HCT116 (cell line): ENCODE measurements at regions not wholly inside any gene's neighbourhood (a gene's known extent, or its start where the extent isn't known, plus 50 kb on each side); places are given as distances from the start of the nearest gene placed in this dataset.

Experiments
- ATAC-seq: fragments of 200-7000 bp; cut with Tn5 transposase; 2 replicates; pipeline ENCODE4 v1.9.1; 2020; ENCODE audit warnings: mild to moderate bottlenecking, moderate library complexity
- BruUV-seq: library from RNA; stranded (reverse); fragments of 400-500 nt; replicated peaks from 2 replicates; lab custom pipeline; 2021; lab: Mats Ljungman, UMichigan
- CTCF ChIA-PET: fragments of 300-600 bp; sonication (Branson Sonifier 250); formaldehyde crosslinking; loops from one replicate; lab custom pipeline; 2021; ENCODE audit warnings: antibody characterized with exemption; lab: Charles Lee
- POLR2A ChIA-PET: fragments of 300-600, 350-600 bp; sonication (Branson Sonifier 250); formaldehyde crosslinking; loops from one replicate; lab custom pipeline; 2021; ENCODE audit warnings: antibody characterized with exemption; lab: Charles Lee
- RAD21 ChIA-PET, 2 experiments: fragments of 300-600 bp; sonication (Branson Sonifier 250); formaldehyde crosslinking; loops; one replicate each; lab custom pipeline; 2023; ENCODE audit warnings: low total read pairs in 2 of 2; ENCODE audit not compliant: uncharacterized antibody in 2 of 2, unreplicated experiment in 2 of 2, low non-redundant PET in 1 of 2; lab: Charles Lee
- DNase-seq: peaks from one replicate; pipeline ENCODE4 v3.0.0-alpha.2; 2010; ENCODE audit warnings: low read depth, low spot score
- H2AFZ ChIP-seq: fragments of 200-600 bp; shearing (Covaris generic), sonication (generic); 2 replicates; pipeline ENCODE4 v1.6.1; 2017; ENCODE audit warnings: low read depth, mixed run types, mixed read lengths, antibody characterized with exemption, low read length; ENCODE audit not compliant: poor library complexity, severe bottlenecking
- H3K27ac ChIP-seq: 2 replicates; pipeline ENCODE4 v1.5.1; 2012; ENCODE audit warnings: low read depth, low read length
- H3K27me3 ChIP-seq: fragments of 200-600 bp; sonication (generic); 2 replicates; pipeline ENCODE4 v1.6.1; 2016; ENCODE audit warnings: mixed run types, low read length, mixed read lengths; ENCODE audit not compliant: insufficient read depth
- H3K36me3 ChIP-seq, 2 experiments: fragments of 200-500 bp in 1 of 2; fragments of 200-600 bp in 1 of 2; sonication (Bioruptor generic) in 1 of 2; sonication (generic) in 1 of 2; 2 replicates each; pipeline versions ENCODE4 v1.5.1 to v1.6.1; 2014 to 2016; ENCODE audit warnings: low read length in 2 of 2, inconsistent platforms in 1 of 2, mixed read lengths in 1 of 2, mixed run types in 1 of 2; ENCODE audit not compliant: insufficient read depth in 2 of 2, control insufficient read depth in 1 of 2
- H3K4me1 ChIP-seq, 2 experiments: fragments of 200-600 bp in 1 of 2; sonication (generic) in 1 of 2; 2 replicates each; pipeline versions ENCODE4 v1.5.1 to v1.6.1; 2012 to 2017; ENCODE audit warnings: low read length in 2 of 2, inconsistent platforms in 1 of 2, mild to moderate bottlenecking in 1 of 2, mixed read lengths in 1 of 2, mixed run types in 1 of 2, moderate library complexity in 1 of 2; ENCODE audit not compliant: insufficient read depth in 2 of 2, control insufficient read depth in 1 of 2
- H3K4me2 ChIP-seq: fragments of 200-600 bp; sonication (generic); 2 replicates; pipeline ENCODE4 v1.6.1; 2017; ENCODE audit warnings: mixed run types, low read length, mixed read lengths
- H3K4me3 ChIP-seq, 2 experiments: fragments of 200-600 bp in 1 of 2; sonication (generic) in 1 of 2; replicated peaks in 1 of 2; 2 replicates each; pipeline ENCODE4 v1.5.1; 2011 to 2016; ENCODE audit warnings: low read length in 2 of 2, control low read depth in 1 of 2, low read depth in 1 of 2, mild to moderate bottlenecking in 1 of 2, mixed read lengths in 1 of 2, mixed run types in 1 of 2
- H3K79me2 ChIP-seq: fragments of 200-600 bp; sonication (generic); 2 replicates; pipeline ENCODE4 v1.6.1; 2017; ENCODE audit warnings: mild to moderate bottlenecking, mixed run types, low read length, moderate library complexity, mixed read lengths; ENCODE audit not compliant: insufficient read depth
- H3K9ac ChIP-seq: fragments of 200-600 bp; sonication (generic); 2 replicates; pipeline ENCODE4 v1.6.1; 2016; ENCODE audit warnings: low read length, mixed read lengths
- H3K9me2 ChIP-seq: fragments of 200-600 bp; sonication (generic), shearing (Covaris generic); 2 replicates; pipeline ENCODE4 v1.6.1; 2017; ENCODE audit warnings: mixed run types, mild to moderate bottlenecking, moderate library complexity; ENCODE audit not compliant: insufficient read depth
- H3K9me3 ChIP-seq, 2 experiments: fragments of 200-500 bp in 1 of 2; fragments of 200-600 bp in 1 of 2; sonication (Bioruptor generic) in 1 of 2; sonication (generic) in 1 of 2; 2 replicates each; pipeline ENCODE4 v1.6.1; 2014 to 2017; ENCODE audit warnings: low read length in 2 of 2, mixed read lengths in 2 of 2, inconsistent platforms in 1 of 2, low read depth in 1 of 2, mild to moderate bottlenecking in 1 of 2, mixed run types in 1 of 2, moderate library complexity in 1 of 2; ENCODE audit not compliant: control insufficient read depth in 1 of 2, insufficient read depth in 1 of 2
- H4K20me1 ChIP-seq: fragments of 200-600 bp; sonication (generic), shearing (Covaris generic); 2 replicates; pipeline ENCODE4 v1.6.1; 2017; ENCODE audit warnings: mixed run types, mild to moderate bottlenecking, moderate library complexity; ENCODE audit not compliant: insufficient read depth
- POLR2A ChIP-seq: IDR thresholded peaks from 2 replicates; pipeline ENCODE4 v1.7.0; 2011; ENCODE audit warnings: borderline replicate concordance; ENCODE audit not compliant: insufficient read depth, insufficient read length; ENCODE audit errors: extremely low read depth
- ZFX ChIP-seq: fragments of 450-650 bp; IDR thresholded peaks from 2 replicates; pipeline ENCODE4 v1.6.1; 2017
- intact Hi-C: fragments of 100-400 bp; cut with micrococcal nuclease; formaldehyde crosslinking; loops from 2 replicates; pipeline ENCODE4 v1.10.0; 2022
- TF ChIP-seq, protein P1 (sequence below): IDR thresholded peaks from 2 replicates; pipeline ENCODE4 v1.6.1; 2011; ENCODE audit warnings: mild to moderate bottlenecking, low read length, moderate library complexity; ENCODE audit not compliant: insufficient replicate concordance; ENCODE audit errors: extremely low read depth

DNA sequence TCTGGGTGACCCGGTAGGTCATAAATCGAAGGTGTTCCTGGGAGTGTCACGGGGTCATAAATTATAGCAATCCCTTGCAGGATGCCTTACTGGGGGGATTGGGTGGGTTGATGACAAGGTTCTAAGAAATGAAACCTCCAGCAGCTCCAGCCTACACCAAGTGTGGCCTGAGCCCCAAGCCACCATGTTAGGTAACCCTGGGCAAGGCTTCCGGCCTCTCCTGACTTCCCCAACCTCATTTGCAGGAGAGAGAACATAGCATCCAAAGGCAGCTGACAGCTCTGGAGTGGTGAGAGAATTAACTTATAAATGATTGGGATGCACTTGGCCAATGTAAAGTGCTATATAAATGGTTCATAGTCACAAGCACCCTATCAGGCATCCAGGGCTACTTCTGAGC lies 52.8 kb upstream of the TMEM273 start:
- intact Hi-C loops: no loop called here
- Histone ChIP-seq H2AFZ (no peak overlapping the region), H3K9ac (no peak overlapping the region), H3K9me2 (no peaks in the 10 kb centered on the region), H3K79me2 (no peaks in the 10 kb centered on the region), H3K9me3 (no peaks in the 10 kb centered on the region), H3K27ac (no peak overlapping the region), H3K4me3 (no peak overlapping the region), H3K4me2 (no peak overlapping the region), H3K27me3 (peaks cover 58% of the 10 kb centered on the region), H4K20me1 (no peaks in the 10 kb centered on the region), H3K36me3 (no peaks in the 10 kb centered on the region), H3K4me1 (no peaks in the 10 kb centered on the region)
- POLR2A ChIA-PET: no interaction called here
- DNase-seq (no peak), ATAC-seq (no peak)
- TF ChIP-seq, protein P1, sequence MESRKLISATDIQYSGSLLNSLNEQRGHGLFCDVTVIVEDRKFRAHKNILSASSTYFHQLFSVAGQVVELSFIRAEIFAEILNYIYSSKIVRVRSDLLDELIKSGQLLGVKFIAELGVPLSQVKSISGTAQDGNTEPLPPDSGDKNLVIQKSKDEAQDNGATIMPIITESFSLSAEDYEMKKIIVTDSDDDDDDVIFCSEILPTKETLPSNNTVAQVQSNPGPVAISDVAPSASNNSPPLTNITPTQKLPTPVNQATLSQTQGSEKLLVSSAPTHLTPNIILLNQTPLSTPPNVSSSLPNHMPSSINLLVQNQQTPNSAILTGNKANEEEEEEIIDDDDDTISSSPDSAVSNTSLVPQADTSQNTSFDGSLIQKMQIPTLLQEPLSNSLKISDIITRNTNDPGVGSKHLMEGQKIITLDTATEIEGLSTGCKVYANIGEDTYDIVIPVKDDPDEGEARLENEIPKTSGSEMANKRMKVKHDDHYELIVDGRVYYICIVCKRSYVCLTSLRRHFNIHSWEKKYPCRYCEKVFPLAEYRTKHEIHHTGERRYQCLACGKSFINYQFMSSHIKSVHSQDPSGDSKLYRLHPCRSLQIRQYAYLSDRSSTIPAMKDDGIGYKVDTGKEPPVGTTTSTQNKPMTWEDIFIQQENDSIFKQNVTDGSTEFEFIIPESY: no peak
- TF ChIP-seq POLR2A (no peak), ZFX (no peak)
- RAD21 ChIA-PET: no interaction called here
- CTCF ChIA-PET: no interaction called here
- BruUV-seq: no TSS peak
